ENCODE measurements at regions not wholly inside any gene's neighbourhood (a gene's known extent, or its start where the extent isn't known, plus 50 kb on each side); places are given as distances from the start of the nearest gene placed in this dataset.

- under 1% methylated on average over 5 of the region's 5 CpGs for WGBS (ENCODE audit: insufficient coverage, insufficient replicate concordance, low lambda C conversion rate, missing lambda C conversion rate)
- DNase-seq (ENCODE audit: low read depth, low spot score) (no peak), ATAC-seq (no peak), FAIRE-seq (no peak)
- in situ Hi-C loops (cut with MboI) = no loop called here
- Histone ChIP-seq H3K4me2 (ENCODE audit: control insufficient read depth, insufficient read depth) (no peak overlapping the region), H3K4me1 (ENCODE audit: control insufficient read depth, insufficient read depth, low read length) (no peaks in the 10 kb centered on the region), H2AFZ (ENCODE audit: control insufficient read depth, low read depth, low read length) (no peak overlapping the region), H3K9me3 (replicated peaks; ENCODE audit: control insufficient read depth, insufficient read depth, low read length) (no peaks in the 10 kb centered on the region), H3K4me3 (no peak overlapping the region), H3K36me3 (ENCODE audit: control insufficient read depth in 2 of 2, insufficient read depth in 2 of 2, low read length in 1 of 2) (no peaks in the 10 kb centered on the region), H3K9ac (ENCODE audit: control insufficient read depth, insufficient read depth, low read length) (no peak overlapping the region), H3K27me3 (replicated peaks in 1 of 2; ENCODE audit: control insufficient read depth in 2 of 2, insufficient read depth in 2 of 2, low read length in 1 of 2) (no peaks in the 10 kb centered on the region), H3K79me2 (ENCODE audit: control insufficient read depth, insufficient read depth, low read length) (no peaks in the 10 kb centered on the region), H4K20me1 (ENCODE audit: control insufficient read depth, insufficient read depth) (no peaks in the 10 kb centered on the region), H3K27ac (ENCODE audit: control insufficient read depth, insufficient read depth) (no peak overlapping the region)
- BruUV-seq (replicated peaks) = no TSS peak
- ChIA-PET POLR2A (no interaction called here), RAD21 (ENCODE audit: unreplicated experiment) (no interaction called here), CTCF (interaction anchor here (0.6 to 1.5 kb wide), 3 partner anchors 10 to 36 kb away, joined by 3 to 4 read pairs (median 3); no protein-coding TSS in a partner anchor), SMC1A (ENCODE audit: uncharacterized antibody, unreplicated experiment) (no interaction called here)
- TF ChIP-seq EP300 (IDR thresholded peaks at IDR 0.05; ENCODE audit: borderline replicate concordance in 1 of 2, control insufficient read depth in 1 of 2, low read depth in 2 of 2, low read length in 2 of 2) (no peak), ZNF274 (IDR thresholded peaks at IDR 0.05; ENCODE audit: insufficient read depth, insufficient read length) (no peak), RELA (IDR thresholded peaks at IDR 0.05; ENCODE audit: borderline replicate concordance, partially characterized antibody) (no peak)
- intact Hi-C loops (cut with micrococcal nuclease; ENCODE audit: unreplicated experiment) = loop anchor here (5.0 kb wide), 1 partner anchor 691 kb away; no protein-coding TSS in a partner anchor
These were observed 772.7 kb downstream of the BRINP1 start for GRCh38 chr9:118596374-118597015.

- SMC1A ChIA-PET (ENCODE audit: uncharacterized antibody, unreplicated experiment) = interaction anchor here (1.0 kb wide), 1 partner anchor 11 kb away, joined by 3 read pairs; no protein-coding TSS in a partner anchor
These were observed 762.6 kb downstream of the BRINP1 start for GRCh38 chr9:118606668-118607067.

More at GRCh38 chr9:118606668-118607067, 762.6 kb downstream of the BRINP1 start:
- RAD21 ChIA-PET (ENCODE audit: unreplicated experiment) = no interaction called here
- Histone ChIP-seq H3K27ac (ENCODE audit: control insufficient read depth, insufficient read depth) (no peak overlapping the region), H3K4me1 (ENCODE audit: control insufficient read depth, insufficient read depth, low read length) (no peaks in the 10 kb centered on the region), H4K20me1 (ENCODE audit: control insufficient read depth, insufficient read depth) (no peaks in the 10 kb centered on the region), H3K79me2 (ENCODE audit: control insufficient read depth, insufficient read depth, low read length) (no peaks in the 10 kb centered on the region), H3K9ac (ENCODE audit: control insufficient read depth, insufficient read depth, low read length) (no peak overlapping the region), H2AFZ (ENCODE audit: control insufficient read depth, low read depth, low read length) (no peak overlapping the region), H3K27me3 (replicated peaks in 1 of 2; ENCODE audit: control insufficient read depth in 2 of 2, insufficient read depth in 2 of 2, low read length in 1 of 2) (no peaks in the 10 kb centered on the region), H3K36me3 (ENCODE audit: control insufficient read depth in 2 of 2, insufficient read depth in 2 of 2, low read length in 1 of 2) (no peaks in the 10 kb centered on the region), H3K4me2 (ENCODE audit: control insufficient read depth, insufficient read depth) (no peak overlapping the region), H3K4me3 (no peak overlapping the region), H3K9me3 (replicated peaks; ENCODE audit: control insufficient read depth, insufficient read depth, low read length) (no peaks in the 10 kb centered on the region)
- FAIRE-seq (no peak), DNase-seq (ENCODE audit: low read depth, low spot score) (no peak), ATAC-seq (no peak)
- intact Hi-C loops (cut with micrococcal nuclease; ENCODE audit: unreplicated experiment) (no loop called here), in situ Hi-C loops (cut with MboI) (no loop called here)
- no TSS peak for BruUV-seq (replicated peaks)
- POLR2A ChIA-PET = no interaction called here
- TF ChIP-seq GABPA (IDR thresholded peaks at IDR 0.05; ENCODE audit: low read depth) (no peak), BMI1 (IDR thresholded peaks at IDR 0.05; ENCODE audit: borderline replicate concordance) (no peak), RELA (IDR thresholded peaks at IDR 0.05; ENCODE audit: borderline replicate concordance, partially characterized antibody) (no peak), JUNB (IDR thresholded peaks at IDR 0.05) (no peak), ZBTB11 (CRISPR knock-in tag; IDR thresholded peaks at IDR 0.05) (no peak), ASH2L (IDR thresholded peaks at IDR 0.05; ENCODE audit: borderline replicate concordance, low read depth) (no peak), NR2C1 (IDR thresholded peaks at IDR 0.05) (no peak), EGR1 (IDR thresholded peaks at IDR 0.05; ENCODE audit: borderline replicate concordance in 1 of 2, low read depth in 2 of 2, low read length in 2 of 2) (no peak), RBBP5 (conservative IDR thresholded peaks at IDR 0.05) (no peak), ZNF207 (IDR thresholded peaks at IDR 0.05; ENCODE audit: borderline replicate concordance) (no peak), SUZ12 (IDR thresholded peaks at IDR 0.05; ENCODE audit: unreplicated experiment) (no peak), NBN (IDR thresholded peaks at IDR 0.05) (no peak)
- 0% methylated on average over 2 of the region's 2 CpGs for WGBS (ENCODE audit: insufficient coverage, insufficient replicate concordance, low lambda C conversion rate, missing lambda C conversion rate)
- CTCF ChIA-PET = no interaction called here

Measured in GM12878 (cell line).